SU-DHL-6 (cell line): ENCODE measurements at regions not wholly inside any gene's neighbourhood (a gene's known extent, or its start where the extent isn't known, plus 50 kb on each side); places are given as distances from the start of the nearest gene placed in this dataset.

Source experiments
- EZH2phosphoT487 ChIP-seq: fragments of 200-600 bp; sonication (generic), shearing (Covaris generic); conservative IDR thresholded peaks from 2 replicates; pipeline ENCODE4 v1.6.1; 2018; ENCODE audit warnings: mild to moderate bottlenecking, antibody characterized with exemption, low read length, moderate library complexity, mixed read lengths
- TF ChIP-seq, protein P1 (sequence below): fragments of 200-600 bp; sonication (generic); IDR thresholded peaks from one replicate; pipeline ENCODE4 v1.5.1; 2017; ENCODE audit warnings: antibody characterized with exemption, mild to moderate bottlenecking, low read length, moderate library complexity; ENCODE audit not compliant: insufficient read depth, poor library complexity, severe bottlenecking

DNA sequence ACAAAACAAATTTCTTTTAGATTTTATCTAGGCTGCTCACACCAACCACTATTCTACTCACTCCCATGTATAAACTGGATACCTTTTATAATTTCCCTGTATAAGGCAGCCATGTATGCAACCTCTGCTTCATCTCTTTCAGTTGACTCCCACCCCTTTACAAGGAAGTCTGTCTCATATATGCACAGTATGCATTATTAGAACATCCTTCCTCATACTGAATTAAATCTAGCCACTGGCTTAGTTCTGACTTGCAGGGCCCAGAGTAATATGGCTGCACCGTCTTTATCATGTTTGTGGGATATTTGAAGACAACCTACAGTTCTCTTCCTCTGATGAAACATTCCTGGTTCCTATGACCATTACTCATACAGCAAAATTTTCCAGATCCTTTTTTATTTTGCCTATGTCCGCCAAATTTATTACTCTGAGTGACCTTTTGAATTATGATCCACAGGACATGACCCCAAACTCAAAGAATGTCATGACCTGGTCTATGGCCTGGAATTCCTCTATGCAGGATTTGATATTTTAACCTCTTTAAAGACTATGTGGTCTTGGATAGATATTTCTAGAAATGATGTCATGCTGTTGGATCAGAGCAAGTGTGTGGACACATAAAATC lies 76.6 kb upstream of the ITGA1 start:
- TF ChIP-seq, protein P1, sequence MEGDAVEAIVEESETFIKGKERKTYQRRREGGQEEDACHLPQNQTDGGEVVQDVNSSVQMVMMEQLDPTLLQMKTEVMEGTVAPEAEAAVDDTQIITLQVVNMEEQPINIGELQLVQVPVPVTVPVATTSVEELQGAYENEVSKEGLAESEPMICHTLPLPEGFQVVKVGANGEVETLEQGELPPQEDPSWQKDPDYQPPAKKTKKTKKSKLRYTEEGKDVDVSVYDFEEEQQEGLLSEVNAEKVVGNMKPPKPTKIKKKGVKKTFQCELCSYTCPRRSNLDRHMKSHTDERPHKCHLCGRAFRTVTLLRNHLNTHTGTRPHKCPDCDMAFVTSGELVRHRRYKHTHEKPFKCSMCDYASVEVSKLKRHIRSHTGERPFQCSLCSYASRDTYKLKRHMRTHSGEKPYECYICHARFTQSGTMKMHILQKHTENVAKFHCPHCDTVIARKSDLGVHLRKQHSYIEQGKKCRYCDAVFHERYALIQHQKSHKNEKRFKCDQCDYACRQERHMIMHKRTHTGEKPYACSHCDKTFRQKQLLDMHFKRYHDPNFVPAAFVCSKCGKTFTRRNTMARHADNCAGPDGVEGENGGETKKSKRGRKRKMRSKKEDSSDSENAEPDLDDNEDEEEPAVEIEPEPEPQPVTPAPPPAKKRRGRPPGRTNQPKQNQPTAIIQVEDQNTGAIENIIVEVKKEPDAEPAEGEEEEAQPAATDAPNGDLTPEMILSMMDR = no peak
- no peak for TF ChIP-seq EZH2phosphoT487
